GM18507 (cell line): ENCODE measurements at regions not wholly inside any gene's neighbourhood (a gene's known extent, or its start where the extent isn't known, plus 50 kb on each side); places are given as distances from the start of the nearest gene placed in this dataset.

Experiments
- DNase-seq: peaks from one replicate; pipeline ENCODE4 v3.0.0; 2011; ENCODE audit warnings: low read depth; ENCODE audit not compliant: insufficient read length; ENCODE audit errors: extremely low spot score
- FAIRE-seq: peaks from 2 replicates; lab custom pipeline; 2011; peaks lifted over from hg19 to GRCh38; lab: Jason Lieb, UNC

GRCh38 chr9:26604076-26604662 is 288.4 kb downstream of the CAAP1 start:
- no peak for FAIRE-seq
- DNase-seq: no peak

- no peak for DNase-seq
- no peak for FAIRE-seq
Measured at GRCh38 chr9:26603617-26604016, 289.0 kb downstream of the CAAP1 start.

GRCh38 chr9:26597542-26598149 is 295.0 kb downstream of the CAAP1 start:
- DNase-seq: no peak

GRCh38 chr9:26579056-26579455 is 313.5 kb downstream of the CAAP1 start:
- FAIRE-seq (no peak), DNase-seq (no peak)

More at GRCh38 chr9:26597542-26598149, 295.0 kb downstream of the CAAP1 start:
- FAIRE-seq: no peak

DNA sequence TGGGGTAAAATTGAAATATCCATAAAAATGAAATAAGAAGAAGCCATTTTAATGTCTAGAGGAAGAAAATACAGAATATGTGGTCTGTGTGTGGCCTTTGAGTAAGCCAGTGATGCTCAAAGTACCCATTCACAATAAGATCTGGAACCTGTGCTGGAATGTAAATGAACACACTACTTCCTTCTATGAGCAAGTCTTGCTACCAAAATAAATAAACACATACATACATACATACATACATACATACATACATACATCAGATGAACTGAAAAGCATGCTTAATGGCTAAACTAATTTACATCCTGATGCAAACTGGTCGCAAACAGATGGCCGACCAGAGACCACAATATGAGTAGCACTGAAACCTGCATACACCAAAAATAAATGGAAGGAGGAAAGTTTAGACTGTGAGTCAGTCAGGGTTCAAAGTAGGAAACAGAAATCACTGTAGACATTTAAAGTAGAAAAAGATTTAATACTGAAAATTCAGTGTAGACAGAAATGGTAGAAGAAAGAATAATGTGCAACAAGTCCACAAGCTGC is 317.6 kb downstream of the CAAP1 start:
- FAIRE-seq: no peak
- DNase-seq: no peak

DNA sequence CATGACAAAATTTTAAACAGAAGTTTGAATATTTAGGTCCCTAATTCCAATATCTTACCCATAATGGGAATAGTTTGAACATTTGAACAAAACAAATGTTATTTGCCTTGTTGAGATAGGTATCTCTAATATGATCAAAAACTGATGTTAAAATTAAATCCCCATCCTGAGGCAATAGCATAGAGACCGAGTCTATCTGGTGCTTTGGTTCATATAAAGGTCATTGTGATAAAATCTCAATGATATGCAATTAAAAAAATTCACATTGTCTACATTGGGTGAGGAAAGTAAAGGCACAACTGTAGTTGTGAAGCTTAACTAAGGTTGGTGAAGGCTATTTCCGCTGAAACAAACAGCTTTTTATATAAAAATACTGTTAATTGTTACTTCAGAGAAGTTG is 318.3 kb downstream of the CAAP1 start:
- FAIRE-seq: no peak
- no peak for DNase-seq

DNA sequence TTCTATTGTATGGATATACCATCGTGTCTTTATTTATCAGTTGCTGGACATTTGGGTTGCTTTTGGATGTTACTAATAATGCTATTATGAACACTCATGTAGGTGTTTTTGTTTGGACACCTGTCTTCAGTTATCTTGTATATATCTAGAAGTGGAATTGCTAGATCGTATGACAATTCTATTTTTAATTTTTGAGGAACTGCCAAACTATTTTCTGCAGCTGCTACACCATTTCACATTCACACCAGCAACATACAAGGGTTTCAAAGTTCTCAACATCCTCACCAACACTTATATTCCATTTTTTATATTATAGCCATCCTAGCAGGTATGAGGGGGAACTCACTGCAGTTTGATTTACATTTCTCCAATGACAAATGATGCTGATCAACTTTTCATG is 324.6 kb downstream of the CAAP1 start:
- no peak for FAIRE-seq
- DNase-seq: no peak

- FAIRE-seq (no peak), DNase-seq (no peak)
Measured at GRCh38 chr9:26566141-26566540, 326.5 kb downstream of the CAAP1 start.

DNA sequence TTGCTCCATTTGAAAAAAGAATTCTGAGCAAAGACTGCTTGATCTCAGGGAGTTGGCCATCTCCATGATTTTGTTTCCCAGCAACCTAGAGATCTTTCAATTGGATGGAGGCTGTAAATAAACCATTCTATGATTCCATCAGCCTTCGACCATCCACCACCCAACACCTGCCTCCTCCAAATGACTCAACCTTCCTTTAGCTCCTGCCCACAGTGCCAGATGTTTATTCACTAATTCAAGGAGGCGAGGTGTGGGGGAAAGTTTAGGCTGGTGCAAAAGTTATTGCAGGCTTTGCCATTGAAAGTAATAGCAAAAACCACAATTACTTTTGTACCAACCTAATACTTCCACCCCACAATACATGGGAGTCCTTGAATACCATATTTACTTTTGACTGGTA is 327.5 kb downstream of the CAAP1 start:
- no peak for FAIRE-seq
- no peak for DNase-seq

- no peak for DNase-seq
Measured at GRCh38 chr9:26562338-26562737, 330.3 kb downstream of the CAAP1 start.

DNA sequence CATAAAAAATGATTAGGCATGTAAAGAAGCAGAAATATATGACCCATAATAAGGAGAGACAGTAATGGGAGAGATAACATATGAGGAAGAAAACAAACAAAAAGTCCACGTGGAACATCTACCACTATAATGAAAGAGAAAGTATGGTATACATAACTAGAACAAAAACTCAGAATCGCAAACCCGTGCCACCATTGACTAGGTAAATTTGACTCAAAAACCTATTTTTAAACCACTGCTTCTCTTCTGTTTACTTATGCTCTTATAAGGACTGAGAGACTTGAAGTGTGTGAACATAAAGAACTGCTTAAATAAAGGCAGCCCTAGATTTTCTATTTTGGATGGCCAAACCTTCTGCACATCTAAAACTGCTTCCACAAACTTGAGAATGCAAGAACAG is 330.7 kb downstream of the CAAP1 start:
- FAIRE-seq: no peak
- DNase-seq: no peak

More at GRCh38 chr9:26562338-26562737, 330.3 kb downstream of the CAAP1 start:
- FAIRE-seq: no peak

DNA sequence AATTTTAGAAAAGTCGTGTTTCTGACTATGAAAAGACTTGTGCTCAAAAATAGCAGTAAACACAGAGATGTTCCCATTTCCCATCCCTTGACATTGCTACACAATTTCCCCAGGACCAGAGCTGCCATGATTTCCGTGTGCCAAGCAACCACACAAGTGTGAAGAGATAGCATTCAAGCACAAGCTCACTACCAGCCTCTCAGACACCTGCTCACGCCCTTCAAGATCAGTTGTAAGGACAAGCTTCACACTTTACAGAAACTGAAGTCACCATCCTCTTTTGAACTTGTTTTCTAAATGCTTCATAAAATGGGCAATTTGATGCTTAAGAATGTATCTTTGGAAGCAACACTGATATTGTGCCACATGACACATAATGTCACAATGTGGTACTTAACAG is 333.1 kb downstream of the CAAP1 start:
- no peak for FAIRE-seq

GRCh38 chr9:26551971-26552370 is 340.6 kb downstream of the CAAP1 start:
- FAIRE-seq (no peak), DNase-seq (no peak)

More for the DNA sequence above, 333.1 kb downstream of the CAAP1 start:
- no peak for DNase-seq

- no peak for FAIRE-seq
- DNase-seq: no peak
Measured at GRCh38 chr9:26551451-26551850, 341.2 kb downstream of the CAAP1 start.

- FAIRE-seq (no peak), DNase-seq (no peak)
Measured at GRCh38 chr9:26548781-26549290, 343.8 kb downstream of the CAAP1 start.

- FAIRE-seq (no peak), DNase-seq (no peak)
Measured at GRCh38 chr9:26539867-26540493, 352.6 kb downstream of the CAAP1 start.

GRCh38 chr9:26537211-26537610 is 355.4 kb downstream of the CAAP1 start:
- no peak for DNase-seq
- FAIRE-seq: no peak

DNA sequence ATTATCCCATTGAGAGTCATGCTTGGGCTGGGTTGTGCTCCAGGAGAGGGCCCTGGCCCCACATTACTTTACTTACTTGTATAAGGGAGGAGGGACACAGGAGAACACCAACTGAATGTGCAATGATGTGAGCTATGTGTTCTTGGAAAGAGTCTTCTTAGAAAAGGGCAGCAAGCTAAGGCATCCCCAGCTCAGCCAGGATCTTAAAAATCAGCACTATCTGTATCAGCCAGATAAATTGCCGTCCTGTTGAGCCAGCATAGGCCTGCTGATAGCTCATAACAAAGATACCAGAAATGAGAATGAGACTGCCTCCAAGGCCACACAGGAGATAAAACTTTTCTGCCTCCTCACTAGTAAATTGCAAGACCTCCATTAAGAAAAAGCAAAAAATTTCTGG is 357.5 kb downstream of the CAAP1 start:
- no peak for FAIRE-seq

DNA sequence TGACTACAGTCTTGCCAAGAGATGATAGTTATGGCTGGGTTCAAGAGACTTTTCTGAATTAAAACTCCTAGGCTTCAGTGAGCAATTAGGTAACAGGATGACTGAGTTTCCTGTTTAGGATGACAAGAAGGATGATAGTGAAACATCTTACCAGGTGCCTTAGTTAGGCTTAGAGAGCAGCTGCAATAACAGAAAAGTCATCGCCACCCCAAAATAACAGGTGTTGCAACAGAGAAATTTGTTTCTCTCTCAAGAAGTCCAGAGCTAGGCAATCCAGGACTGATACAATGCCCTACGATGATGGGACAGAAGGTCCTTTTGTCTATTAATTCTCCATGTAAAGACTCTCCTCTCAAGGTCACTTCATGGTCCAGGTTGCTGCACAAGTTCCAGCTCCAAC is 361.8 kb downstream of the CAAP1 start:
- no peak for FAIRE-seq

More for the DNA sequence above, 357.5 kb downstream of the CAAP1 start:
- DNase-seq: no peak

GRCh38 chr9:26527931-26528330 is 364.7 kb downstream of the CAAP1 start:
- FAIRE-seq (no peak), DNase-seq (no peak)

More for the DNA sequence above, 361.8 kb downstream of the CAAP1 start:
- DNase-seq: no peak

GRCh38 chr9:26524267-26524666 is 368.3 kb downstream of the CAAP1 start:
- FAIRE-seq (no peak), DNase-seq (no peak)
